ENCODE measurements at regions not wholly inside any gene's neighbourhood (a gene's known extent, or its start where the extent isn't known, plus 50 kb on each side); places are given as distances from the start of the nearest gene placed in this dataset.
"Not testable (repeated sequence)": the region's sequence is repeated elsewhere in the genome, so short reads cannot be mapped to it uniquely, and the experiment has no call there.

DNA sequence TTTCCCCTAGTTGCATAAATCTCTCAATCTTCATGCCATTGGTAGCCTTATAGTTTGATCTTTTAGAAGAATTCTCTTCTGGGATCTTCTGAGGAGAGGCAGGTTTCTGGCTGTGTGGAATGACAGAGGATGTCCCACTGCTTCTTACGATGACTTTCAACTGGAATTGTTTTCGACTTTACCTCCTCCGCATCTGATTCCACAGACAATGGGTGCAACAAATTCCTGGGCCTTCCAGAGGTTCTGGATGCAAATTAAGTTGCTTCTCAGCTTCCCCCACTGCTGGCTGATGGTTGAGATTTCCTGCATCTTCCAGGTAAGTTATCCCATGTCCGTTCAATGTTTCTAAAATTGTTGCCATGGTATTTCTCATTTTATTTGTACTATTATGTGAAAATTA lies 142.3 kb upstream of the TSC22D1 start:
- in situ Hi-C loops (cut with MboI; ENCODE audit: low pct_unique_long_range_greater_than_20kb, low sequenced_read_pairs, unreplicated experiment) = no loop called here
- no peak for DNase-seq (ENCODE audit: low spot score)
- TF ChIP-seq, protein P1, sequence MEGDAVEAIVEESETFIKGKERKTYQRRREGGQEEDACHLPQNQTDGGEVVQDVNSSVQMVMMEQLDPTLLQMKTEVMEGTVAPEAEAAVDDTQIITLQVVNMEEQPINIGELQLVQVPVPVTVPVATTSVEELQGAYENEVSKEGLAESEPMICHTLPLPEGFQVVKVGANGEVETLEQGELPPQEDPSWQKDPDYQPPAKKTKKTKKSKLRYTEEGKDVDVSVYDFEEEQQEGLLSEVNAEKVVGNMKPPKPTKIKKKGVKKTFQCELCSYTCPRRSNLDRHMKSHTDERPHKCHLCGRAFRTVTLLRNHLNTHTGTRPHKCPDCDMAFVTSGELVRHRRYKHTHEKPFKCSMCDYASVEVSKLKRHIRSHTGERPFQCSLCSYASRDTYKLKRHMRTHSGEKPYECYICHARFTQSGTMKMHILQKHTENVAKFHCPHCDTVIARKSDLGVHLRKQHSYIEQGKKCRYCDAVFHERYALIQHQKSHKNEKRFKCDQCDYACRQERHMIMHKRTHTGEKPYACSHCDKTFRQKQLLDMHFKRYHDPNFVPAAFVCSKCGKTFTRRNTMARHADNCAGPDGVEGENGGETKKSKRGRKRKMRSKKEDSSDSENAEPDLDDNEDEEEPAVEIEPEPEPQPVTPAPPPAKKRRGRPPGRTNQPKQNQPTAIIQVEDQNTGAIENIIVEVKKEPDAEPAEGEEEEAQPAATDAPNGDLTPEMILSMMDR (IDR thresholded peaks at IDR 0.05; ENCODE audit: extremely low read depth, insufficient read depth, missing control alignments) = no peak

DNA sequence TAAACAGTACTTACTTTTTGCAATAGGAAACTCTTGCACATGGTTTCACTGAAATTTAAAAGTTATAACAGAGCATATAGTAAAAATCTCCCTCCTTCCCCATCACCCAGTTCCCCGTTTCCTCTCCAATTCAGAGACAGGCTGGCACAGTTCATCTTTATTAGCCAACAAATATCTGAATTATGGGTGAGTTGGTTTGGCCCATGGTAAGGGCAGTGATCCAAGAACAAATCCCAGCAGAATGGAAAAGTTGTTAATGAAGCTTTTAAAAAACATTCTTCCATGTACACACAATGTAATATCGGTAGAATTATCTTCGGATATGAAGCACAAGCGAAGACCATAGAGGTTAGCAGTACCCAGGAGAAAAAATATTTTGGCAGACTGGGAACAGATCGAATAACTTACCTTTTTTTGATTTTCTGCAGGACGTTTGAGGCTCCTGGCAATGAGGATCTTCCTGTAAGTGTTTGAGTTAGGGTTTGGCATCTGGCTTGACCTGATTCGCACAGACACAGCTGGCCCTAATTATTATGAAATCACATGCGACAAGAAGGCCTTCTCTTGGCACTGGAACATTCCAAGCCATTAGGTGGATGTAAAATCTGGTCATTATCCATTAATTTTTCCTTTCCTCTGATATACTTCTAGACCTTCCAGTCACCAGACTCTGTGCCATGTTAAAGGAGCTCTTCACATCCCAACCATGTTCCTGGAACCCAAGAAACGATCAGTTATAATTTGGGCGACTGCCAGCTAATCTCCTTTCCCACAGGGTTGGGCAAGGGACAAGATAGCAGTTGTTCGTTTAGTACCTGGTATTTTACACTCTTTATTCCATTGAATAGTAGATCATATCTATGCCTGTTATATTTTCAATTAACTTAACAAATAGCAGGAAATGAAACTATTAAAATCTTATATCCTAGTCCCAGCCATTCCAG lies 139.4 kb upstream of the TSC22D1 start:
- TF ChIP-seq, protein P1 (IDR thresholded peaks at IDR 0.05; ENCODE audit: extremely low read depth, insufficient read depth, missing control alignments) = no peak
- in situ Hi-C loops (cut with MboI; ENCODE audit: low pct_unique_long_range_greater_than_20kb, low sequenced_read_pairs, unreplicated experiment) = no loop called here
- no peak for DNase-seq (ENCODE audit: low spot score)

DNA sequence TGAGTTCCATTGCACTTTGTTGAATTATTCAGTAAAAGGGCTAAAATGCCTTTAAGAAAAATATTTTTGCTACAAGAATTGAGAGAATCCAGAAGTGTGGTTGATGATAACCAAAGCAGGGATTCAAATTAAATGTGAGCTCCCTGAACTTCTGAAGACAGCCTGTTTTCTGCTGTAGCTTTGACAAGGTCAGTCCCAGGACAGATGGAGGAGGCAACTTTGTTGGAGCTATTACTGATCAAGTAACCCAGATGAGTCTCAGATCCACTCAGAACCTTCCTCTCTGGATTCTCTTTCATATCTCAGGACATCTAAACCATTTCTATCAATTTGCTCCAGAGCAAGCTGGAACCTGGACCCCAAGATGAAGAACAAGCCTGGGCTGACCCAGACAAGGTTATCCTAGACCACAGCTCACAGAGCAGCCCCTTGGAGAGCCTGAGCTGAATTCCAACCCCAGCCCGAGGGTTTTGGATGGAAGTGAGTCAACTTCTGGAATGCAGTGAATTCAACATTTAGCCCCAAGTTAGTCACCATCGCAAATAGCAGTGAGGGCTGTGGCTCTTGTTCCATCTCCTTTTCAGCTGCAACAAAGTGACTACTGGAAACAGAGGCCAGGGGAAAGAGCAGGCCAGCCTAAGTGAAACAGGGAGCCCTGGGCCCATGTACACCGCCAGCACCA lies 137.8 kb upstream of the TSC22D1 start:
- TF ChIP-seq, protein P1 (IDR thresholded peaks at IDR 0.05; ENCODE audit: extremely low read depth, insufficient read depth, missing control alignments) = no peak
- no peak for DNase-seq (ENCODE audit: low spot score)
- in situ Hi-C loops (cut with MboI; ENCODE audit: low pct_unique_long_range_greater_than_20kb, low sequenced_read_pairs, unreplicated experiment) = no loop called here

DNA sequence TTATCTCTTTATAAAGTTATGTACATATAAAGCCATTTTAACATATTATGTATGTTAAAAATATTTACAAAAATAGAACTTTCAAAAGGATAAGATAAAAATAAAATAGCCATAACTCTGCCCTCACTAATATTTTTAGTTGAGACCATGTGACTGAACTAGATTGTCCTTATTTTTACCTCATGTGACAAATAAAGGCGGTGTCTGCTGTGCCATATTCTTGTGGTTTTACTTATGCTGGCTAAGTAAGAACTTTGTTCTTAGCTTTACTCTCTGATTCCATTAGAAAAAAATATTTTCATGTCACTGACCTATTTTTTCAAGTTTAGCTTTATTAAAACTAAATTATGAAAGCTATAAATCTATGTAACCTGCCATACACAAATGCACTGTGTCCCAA lies 135.6 kb upstream of the TSC22D1 start:
- TF ChIP-seq, protein P1 (IDR thresholded peaks at IDR 0.05; ENCODE audit: extremely low read depth, insufficient read depth, missing control alignments) = no peak
- DNase-seq (ENCODE audit: low spot score) = no peak
- in situ Hi-C loops (cut with MboI; ENCODE audit: low pct_unique_long_range_greater_than_20kb, low sequenced_read_pairs, unreplicated experiment) = no loop called here

DNA sequence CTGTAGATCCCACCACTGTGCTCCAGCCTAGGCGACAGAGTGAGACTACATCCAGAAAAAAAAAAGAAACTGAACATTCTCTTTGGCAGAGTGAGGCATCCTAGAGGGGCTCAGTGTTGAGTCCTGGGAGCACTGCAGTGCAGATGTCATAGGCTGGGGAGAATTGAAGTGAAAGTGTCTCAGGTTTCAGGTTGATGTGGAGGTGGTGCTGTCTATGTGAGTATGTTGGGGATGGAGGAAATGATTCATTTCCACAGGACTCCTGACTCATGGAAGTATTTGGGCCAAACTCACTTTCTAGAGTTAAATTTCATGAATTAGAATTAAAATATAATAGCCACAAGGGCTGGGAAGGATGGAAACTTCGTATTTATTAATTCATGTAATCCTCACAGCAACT lies 134.4 kb upstream of the TSC22D1 start:
- DNase-seq (ENCODE audit: low spot score) = peak; percentile 28
- TF ChIP-seq, protein P1 (IDR thresholded peaks at IDR 0.05; ENCODE audit: extremely low read depth, insufficient read depth, missing control alignments) = no peak

DNA sequence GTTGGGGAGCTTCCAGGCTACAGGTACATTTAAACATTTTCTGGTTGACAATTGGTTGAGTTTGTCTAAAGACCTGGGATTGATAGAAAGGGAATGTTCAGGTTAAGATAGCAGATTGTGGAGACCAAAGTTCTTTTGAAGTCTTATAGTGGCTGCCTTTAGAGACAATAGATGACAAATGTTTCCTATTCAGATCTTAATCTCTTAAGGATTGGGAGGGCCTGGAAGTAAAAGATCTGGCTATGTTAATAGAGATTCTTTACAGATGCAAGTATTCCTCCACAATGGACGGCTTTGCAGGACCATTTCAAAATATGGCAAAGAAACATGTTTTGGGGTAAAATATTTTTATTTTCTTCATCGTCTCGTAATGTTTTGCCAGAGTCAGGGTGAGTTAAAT lies 128.7 kb upstream of the TSC22D1 start:
- DNase-seq (ENCODE audit: low spot score); in situ Hi-C loops (cut with MboI; ENCODE audit: low pct_unique_long_range_greater_than_20kb, low sequenced_read_pairs, unreplicated experiment): not testable (repeated sequence)

More for the DNA sequence above, 134.4 kb upstream of the TSC22D1 start:
- in situ Hi-C loops (cut with MboI; ENCODE audit: low pct_unique_long_range_greater_than_20kb, low sequenced_read_pairs, unreplicated experiment) = no loop called here

DNA sequence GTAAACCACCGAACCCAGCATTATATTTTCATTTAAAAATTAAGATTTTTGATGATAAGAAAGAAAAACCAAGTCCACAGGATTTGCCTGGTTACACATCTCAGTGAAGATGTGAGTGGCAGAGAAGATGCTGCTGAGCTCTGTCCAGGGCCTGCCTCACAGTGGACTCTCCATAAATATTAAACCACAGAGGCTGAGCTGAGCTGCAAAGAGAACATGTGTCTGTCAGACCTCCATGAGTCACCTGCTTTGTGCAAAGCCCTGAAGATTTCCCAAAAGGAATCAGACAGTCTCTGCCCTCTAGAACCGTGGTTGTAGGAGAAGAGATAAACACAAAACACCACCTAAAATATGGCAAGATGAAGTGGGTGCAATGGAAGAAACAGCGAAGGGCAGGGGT lies 127.2 kb upstream of the TSC22D1 start:
- in situ Hi-C loops (cut with MboI; ENCODE audit: low pct_unique_long_range_greater_than_20kb, low sequenced_read_pairs, unreplicated experiment) = no loop called here
- no peak for DNase-seq (ENCODE audit: low spot score)
- TF ChIP-seq, protein P1 (IDR thresholded peaks at IDR 0.05; ENCODE audit: extremely low read depth, insufficient read depth, missing control alignments) = no peak
